ENCODE measurements at regions not wholly inside any gene's neighbourhood (a gene's known extent, or its start where the extent isn't known, plus 50 kb on each side); places are given as distances from the start of the nearest gene placed in this dataset.

GRCh38 chr7:21030237-21030871 lies 243.7 kb upstream of the SP8 start:
- DNase-seq = no peak

- no peak for DNase-seq
Measured at GRCh38 chr7:21041252-21041651, 254.6 kb upstream of the SP8 start.

DNA sequence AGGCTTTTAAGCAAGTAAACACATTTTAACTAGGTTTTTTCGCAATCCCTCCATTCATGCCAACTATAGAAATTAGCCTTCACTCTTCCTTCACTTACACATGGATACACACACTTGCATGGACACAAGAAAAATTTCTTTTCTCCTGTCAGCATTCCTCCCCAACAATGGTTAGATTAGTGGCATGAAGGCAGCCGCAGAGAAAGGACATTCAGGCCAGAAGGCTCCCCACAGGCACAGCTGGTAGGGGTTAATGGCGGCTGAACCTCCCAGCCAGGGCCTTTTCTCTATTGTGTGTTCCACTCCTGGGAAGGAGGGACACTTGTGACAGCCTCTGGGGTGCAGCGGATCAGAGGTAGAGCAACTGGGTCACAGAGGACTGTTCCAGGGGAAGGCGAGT lies 255.0 kb upstream of the SP8 start:
- DNase-seq = no peak

GRCh38 chr7:21044384-21044783 lies 257.7 kb upstream of the SP8 start:
- DNase-seq = no peak

- no peak for DNase-seq
Measured at GRCh38 chr7:21044913-21045568, 258.4 kb upstream of the SP8 start.

DNA sequence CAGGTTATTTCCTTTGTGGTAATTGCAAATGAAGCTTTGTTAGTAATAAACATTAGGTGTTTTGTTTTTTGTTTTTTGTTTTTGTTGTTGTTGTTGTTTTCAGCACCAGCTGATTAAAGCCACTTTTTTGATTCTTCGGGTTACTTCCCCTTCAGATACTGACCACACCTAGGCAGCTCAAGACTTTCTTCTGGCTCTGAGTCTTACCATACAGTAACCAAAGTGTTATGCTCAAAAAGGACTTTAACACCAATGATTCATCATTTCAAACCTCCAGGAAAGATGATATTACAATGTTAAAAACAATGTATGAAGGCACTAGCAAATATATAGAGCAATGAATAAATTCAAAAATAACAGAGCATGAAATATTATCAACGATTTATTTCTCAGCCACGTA lies 265.2 kb upstream of the SP8 start:
- DNase-seq = no peak

DNA sequence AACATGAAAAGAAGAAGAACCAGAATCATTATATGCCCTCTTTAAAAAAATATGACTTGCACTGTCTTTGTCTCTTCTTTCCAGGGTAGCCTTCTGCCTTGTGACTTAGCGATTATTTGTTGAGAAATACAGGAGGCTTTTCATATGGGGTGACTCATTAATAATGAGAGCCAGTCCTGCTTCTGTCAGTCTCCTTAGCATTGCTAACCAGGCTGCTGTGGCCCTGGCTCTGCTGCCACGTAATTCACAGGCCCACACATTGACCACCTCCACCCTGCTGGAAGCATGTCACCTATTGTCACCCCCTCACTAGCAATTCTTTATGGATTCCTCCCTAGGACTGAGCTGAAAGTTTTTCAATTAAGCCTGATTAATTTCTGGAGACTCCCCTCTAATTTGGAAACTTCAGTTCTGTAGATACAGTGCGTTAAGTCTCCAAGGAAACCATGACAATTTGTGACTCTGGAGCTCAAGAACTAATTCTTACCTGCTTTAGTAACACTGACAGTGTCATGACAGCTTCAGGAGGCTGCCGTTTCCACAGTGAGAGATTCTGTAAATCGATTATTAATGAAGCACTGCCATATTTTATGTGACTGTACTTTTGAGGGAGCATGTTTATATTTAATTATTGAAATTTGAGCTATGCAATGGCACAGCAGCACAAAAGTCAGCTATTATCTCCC lies 267.9 kb upstream of the SP8 start:
- no peak for DNase-seq

GRCh38 chr7:21059069-21059468 lies 272.4 kb upstream of the SP8 start:
- DNase-seq = no peak

GRCh38 chr7:21063106-21063505 lies 276.4 kb upstream of the SP8 start:
- DNase-seq = no peak

DNA sequence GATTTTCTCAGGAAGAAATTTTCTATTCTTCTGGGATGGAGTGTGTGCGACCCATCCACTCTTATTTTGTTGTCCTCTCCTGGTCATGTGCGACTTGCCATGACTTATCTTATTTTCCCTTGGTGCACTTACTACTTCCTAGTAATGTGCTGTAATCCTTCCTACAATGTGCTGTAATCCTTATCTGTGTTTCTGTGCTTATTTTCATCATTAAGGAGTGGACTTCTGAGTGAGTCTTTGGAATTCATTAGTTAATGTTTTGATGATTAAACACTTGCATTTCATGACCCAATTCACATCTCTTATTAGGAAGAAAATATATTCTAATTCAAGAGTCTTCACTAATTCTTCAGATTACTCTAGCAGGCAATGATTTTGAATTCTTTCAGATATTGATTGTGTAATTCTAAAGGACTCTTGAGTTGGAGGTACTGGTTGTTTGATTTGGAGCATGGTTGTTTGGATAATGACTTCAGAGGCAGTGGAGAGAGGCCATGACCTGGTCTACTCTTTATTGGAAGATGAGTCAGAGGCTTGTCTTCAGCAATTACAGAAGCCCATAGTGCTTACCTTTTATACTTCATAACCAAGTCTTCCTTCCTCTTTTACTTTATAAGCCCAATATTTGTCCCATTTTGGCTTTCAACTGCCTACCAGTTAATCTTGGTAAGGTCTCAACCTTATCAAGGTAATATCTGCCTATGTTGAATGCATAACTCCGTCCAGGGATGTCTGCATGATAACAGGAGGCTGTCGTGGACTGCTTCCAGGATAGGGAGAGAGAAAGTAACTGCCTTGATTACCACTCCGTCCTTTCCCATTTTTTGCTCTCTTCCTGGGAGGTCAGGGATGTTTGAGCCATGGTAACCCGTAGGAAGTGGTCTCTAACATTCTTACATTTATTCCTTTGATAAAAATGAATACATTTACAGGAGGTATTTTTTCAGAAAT lies 278.3 kb upstream of the SP8 start:
- peak; percentile 38 for DNase-seq

- no peak for DNase-seq
Measured at GRCh38 chr7:21066221-21066620, 279.5 kb upstream of the SP8 start.

- no peak for DNase-seq
Measured at GRCh38 chr7:21067216-21067615, 280.5 kb upstream of the SP8 start.

DNA sequence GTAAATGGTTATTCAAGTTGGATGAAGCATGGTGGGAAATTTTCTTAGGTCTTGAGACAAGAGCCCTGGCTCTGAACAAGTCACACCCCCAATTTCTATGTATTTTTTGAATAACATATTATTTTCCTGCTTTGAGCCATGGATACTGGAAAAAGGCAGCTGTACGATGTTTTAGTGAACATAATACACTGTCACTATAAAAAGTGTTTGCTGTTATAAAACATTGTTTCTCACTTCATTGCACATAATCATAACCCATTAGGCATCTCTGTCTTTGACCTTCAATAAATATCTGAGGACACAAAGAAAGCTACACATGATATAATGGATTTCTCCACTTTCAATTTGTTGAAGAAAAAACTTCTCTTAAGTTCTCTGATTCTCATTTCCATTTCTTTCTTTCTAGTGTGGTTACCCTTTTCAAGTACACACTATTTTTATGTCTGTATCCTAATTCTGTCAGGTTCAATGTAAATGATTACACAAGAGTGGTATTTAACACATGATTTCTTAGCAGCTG lies 283.9 kb upstream of the SP8 start:
- no peak for DNase-seq

GRCh38 chr7:21071561-21072501 lies 285.1 kb upstream of the SP8 start:
- no peak for DNase-seq

GRCh38 chr7:21076054-21076453 lies 289.4 kb upstream of the SP8 start:
- DNase-seq = peak; percentile 87

DNA sequence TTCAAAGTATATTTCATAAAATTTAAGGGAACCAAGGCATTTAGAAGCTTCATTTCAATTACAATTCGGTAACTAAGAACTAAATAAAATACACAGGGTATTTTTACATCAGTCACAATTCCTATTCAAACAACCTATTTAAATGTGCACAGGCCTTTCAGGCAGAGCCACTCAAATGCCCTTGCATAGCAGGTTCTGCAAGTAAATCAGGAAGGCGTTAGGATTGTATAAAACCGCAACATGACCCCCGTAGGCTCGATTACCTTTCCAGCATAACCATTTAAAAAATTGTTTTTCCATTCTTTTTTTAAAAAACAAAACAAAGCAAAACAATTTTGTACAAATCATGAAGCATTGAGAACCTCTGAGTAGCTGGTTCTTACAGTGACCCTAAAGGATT lies 289.9 kb upstream of the SP8 start:
- peak; percentile 80 for DNase-seq

GRCh38 chr7:21077602-21078001 lies 290.9 kb upstream of the SP8 start:
- DNase-seq = no peak

GRCh38 chr7:21084286-21084685 lies 297.6 kb upstream of the SP8 start:
- peak; percentile 13 for DNase-seq

- peak; percentile 84 for DNase-seq
Measured at GRCh38 chr7:21086688-21087087, 300.0 kb upstream of the SP8 start.

- no peak for DNase-seq
Measured at GRCh38 chr7:21089653-21090052, 303.0 kb upstream of the SP8 start.

- peak; percentile 63 for DNase-seq
Measured at GRCh38 chr7:21092766-21093702, 306.3 kb upstream of the SP8 start.
